ENCODE measurements at regions not wholly inside any gene's neighbourhood (a gene's known extent, or its start where the extent isn't known, plus 50 kb on each side); places are given as distances from the start of the nearest gene placed in this dataset.
A peak's percentile ranks its signal among the peaks of the same experiment; 100 is the strongest.

DNA sequence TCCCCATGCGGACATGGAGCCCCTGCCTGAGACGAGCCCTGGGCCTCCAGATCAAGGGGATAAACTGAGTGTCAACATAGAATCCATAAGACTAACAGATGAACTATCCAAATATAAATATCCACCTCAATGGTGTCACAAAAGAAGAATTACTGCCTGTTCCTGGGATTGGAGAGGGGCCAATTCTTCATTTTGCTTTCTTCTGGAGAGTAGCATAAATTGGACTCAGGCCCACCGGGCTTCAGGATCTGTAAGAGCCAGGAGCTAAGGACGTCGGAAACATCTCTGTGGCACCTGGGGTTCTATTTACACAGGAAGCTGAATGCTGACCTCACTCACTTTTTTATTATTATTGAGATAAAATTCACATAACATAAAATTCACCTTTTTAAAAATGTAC lies 408.2 kb upstream of the CCDC196 start:
- DNase-seq = no peak

DNA sequence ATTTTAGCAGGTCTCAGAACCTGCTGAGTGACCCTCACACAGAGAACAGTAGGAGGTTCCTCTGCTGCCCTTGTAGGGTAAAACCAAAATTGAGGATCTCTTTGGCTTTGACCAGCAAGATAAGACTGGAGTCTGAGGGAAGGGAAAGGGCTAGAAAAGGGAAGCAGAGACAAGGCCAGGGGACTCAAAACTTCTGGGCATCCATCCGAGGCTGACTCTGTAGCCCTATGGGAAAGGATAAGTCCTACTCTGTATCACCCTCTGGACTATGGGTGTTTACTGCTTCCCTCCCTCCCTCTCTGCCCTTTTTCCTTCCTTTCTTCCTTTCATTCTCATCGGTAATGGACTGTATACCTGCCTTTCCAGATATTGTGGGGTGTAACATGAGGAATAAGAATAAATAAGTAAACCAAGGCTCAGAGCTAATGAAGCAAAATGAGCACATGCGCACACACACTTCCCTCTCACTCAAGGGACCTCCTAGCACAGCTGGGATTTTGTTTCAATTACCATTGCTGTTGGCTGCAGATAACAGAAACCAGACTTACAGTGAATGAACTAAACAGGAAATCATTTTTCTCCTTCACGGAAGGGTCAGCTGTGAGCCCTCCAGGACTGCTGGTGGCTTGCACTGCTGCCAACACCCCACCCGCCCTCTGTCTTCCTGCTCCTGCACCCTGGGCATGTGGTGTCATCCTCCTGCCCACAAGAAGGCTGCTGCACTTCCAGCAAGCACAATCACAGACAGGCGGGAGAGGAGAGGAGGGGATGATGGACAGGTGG lies 404.4 kb upstream of the CCDC196 start:
- no peak for DNase-seq

DNA sequence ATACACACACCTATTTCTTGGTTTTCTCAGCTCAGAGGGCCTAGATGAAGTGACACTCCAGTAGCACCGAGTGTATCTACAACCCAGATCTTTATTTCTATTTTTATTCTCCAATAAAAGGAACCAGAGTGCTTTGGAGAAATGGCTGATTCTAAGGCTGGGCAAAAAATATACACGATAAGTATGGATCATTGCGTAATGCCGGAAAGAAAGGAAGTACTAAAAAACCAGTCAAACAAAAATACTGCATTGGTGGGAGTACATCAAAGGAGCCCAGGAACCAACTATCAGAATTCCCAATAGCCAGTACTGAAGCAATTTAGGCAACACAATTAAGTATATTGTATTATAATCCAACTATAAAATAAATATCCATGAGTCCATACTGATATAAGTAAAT lies 400.9 kb upstream of the CCDC196 start:
- DNase-seq = no peak

DNA sequence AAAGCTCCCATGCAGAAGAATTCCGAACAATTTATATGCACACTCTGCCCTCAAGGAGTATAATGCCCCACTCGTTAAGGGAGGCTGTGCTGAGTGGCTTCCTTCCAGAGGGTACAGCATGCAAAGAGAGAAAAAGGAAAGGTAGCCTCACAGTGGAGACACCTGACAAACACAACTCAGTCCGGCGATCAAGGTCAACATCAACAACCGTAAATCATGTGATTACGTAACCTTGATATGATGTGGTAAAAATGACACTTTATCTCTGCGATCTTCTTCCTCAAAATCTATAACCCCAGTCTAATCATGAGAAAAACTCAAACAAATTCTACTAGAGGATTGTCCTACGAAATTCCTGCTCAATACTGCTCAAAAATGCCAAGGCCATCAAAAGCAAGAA lies 400.5 kb upstream of the CCDC196 start:
- no peak for DNase-seq

DNA sequence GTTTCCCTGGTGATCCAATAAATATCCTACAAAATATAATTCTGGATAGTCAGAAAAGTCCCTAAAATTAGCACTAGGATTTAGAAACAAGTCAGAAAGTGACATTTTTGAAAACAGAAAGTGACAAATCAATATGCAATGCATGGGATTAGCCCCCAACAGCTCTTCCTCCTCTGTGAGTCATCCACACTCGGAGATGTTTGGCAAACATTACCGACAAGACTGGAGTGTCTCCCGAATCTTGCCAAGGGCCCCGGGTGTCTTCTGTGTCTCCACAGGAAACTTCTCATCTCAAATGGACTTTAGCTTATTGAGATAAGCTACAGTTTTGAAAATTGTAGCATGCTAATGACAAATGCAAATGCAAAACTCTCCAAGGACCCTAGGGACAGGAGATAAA lies 398.9 kb upstream of the CCDC196 start:
- no peak for DNase-seq

DNA sequence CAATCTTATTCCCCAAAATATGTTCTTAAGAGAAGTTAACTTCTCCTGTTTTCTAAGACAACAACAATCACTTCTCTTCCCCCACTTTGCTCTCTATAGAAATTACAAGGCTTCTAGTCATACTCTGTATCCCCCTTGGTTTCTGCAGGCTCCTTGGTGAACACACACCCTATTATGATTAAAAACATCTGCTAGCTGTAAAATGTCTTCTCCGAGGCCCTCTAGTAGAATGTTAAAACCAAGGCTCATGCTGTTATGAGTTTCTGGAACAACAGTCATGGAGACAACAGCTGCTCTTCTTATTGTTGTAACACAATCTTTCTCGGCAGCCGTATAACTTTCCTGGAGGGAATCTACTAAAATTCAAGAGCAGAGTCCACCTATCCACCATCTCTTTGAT lies 397.5 kb upstream of the CCDC196 start:
- no peak for DNase-seq

DNA sequence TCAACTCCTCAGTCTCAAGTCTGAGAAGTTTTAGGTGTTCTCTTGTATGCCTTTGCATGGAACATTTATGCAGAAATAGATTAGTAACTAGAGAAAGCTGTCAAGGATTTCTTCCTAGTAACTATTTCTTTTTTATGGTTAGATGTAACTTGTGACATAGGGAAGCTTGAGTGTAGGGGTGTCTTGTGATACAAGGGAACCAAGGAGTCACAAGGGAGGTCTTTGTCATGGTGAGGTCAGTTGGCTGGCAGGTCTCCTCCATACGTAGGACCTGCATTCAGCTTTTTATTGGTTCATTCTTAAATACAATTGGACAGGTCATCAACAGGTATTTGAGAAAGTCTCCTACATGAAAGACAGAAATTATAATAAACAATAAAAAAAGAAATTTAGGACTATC lies 394.0 kb upstream of the CCDC196 start:
- no peak for DNase-seq

DNA sequence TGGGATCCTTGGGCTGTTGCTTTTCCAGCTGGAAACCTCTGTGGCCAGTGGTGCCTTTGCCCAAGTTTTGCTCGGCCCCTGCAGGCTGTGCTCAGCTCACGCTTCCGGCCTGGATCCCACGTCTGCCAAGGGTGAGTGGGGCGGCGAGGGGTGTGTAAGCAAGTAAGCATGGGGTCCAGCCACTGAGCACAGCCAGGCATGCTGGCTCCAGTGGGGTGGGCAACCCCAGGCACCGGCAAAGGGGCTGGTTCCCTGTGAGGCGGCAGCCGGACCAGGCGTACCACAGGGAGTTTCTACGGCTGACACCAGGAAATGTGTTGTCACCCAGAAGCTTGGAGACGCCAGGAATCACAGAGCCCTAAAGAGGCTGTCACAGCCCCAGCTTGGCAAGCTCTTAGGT lies 393.4 kb upstream of the CCDC196 start:
- DNase-seq = no peak

DNA sequence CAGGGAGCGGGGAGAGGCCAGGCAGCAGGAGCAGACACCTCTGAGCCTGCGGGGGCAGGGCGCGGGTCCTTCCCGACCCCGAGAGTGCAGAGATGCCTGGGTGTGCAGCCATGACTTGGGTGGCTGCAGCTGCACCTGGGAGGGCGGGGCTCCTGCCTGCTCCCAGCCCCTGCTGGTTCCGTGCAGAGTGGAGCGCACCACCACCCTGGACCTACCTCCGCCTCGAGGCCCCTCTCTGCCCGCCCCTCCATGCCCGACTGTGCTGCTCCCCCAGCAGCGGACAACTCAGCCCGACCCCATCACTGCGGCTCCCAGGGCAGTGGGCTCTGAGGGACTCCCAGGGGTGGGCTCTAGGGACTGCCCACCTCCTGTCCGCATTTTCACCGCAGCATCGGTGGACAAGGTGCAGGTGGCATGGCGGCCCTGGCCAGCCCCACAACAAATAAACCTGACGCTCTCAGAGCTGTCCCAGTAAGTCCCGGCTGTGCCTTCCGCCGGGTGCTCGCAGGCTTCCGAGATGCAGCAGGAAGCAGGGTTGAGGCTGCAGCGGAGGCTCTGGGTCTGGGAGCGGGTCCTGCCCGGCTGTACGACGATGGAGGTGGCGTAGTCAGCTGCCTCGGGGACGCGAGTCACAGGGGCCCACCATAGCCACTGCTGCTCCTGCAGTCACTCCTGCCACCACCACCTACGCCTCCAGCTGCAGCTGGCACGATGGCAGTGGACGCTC lies 392.0 kb upstream of the CCDC196 start:
- no peak for DNase-seq

DNA sequence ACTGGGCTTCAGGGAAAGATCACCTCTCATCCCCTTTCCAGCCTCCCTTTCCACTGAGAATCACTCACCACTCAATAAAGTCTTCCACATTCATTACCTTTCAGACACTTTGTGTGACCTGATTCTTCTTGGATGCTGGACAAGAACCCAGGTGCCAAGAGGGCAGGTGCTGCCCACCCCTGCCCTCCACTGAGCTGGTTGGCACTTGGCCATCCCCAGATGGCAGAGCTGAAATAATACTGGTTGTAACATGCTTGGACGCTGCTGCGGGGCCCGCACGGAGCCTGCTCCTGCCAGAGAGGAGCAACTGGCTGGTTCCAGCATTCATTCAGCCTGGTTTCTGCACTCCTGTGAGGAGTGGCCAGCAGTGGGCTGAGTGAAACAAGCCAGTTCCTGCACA lies 386.7 kb upstream of the CCDC196 start:
- no peak for DNase-seq

DNA sequence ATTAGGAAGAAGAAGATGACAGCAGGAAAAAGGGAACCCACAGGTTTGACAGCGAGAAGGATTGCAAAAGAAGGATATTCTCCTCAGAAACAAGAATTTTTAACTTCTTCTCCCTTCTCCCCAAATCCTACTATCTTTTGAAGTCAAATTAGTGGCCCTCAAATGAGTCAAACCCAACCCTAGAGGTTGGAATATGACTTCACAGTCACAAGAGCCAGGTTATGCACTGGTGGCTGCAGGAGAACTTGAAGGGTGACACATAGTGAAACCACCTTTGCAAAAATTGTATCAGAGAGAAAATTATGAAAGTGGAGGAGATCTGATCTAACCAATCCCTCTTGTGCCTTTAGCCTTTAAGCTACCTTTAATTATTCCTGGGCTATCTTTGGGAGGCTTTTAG lies 386.2 kb upstream of the CCDC196 start:
- DNase-seq = peak; percentile 29

DNA sequence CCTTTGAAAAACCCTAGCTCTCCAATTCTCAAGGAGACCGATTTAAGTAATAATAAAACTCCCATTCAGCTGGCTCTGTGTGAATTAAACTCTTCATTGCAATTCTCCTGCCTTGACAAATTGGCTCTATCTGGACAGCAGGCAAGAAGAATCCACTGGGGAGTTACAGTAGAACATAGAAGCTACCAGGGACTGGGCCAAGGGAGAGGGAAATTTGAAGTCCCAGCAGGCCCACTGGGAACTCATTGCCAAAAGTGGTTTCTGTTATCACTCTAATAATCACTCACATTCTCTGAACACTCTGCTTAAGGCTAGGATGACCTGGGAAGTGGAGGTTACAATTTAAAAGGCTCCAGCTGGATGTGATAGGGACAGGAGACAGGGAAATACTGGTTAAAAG lies 384.5 kb upstream of the CCDC196 start:
- no peak for DNase-seq

DNA sequence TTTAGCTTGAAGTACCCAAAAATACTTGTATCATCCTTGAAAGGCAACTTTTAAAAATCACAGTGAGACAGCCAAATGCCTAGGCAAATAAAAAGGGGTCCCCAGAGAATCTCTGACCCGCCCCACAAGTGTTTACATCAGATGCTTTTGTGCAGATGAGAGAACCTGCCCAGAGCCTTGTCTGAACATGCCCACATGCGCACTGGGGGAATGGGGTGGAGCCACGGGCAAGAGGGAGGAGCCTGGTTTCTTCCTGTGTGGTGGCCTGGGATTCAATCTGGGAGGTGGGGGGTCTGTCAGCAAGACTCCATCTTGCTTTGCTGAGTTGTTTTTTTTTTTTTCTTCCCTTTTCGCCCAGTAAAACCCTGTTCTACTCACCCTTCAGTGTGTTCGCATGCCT lies 381.7 kb upstream of the CCDC196 start:
- no peak for DNase-seq

DNA sequence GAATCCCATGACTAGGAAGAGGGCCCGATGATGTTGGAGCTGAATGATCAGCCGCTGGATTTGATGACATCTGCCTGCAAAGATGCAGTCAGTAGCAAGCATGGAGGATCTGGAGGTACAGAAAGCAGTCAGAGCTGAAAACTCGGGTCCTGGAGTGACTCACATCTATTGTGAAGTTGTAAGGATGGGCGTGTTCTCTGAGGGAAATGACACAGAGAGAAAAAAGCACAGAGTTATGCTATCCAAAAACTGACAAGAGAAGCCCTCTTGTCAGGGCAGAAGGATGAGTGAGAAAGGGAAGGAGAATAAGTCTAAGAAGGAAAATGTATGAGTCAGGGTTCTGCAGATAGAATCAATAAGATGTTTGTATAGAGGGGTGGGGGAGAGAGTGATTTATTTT lies 380.4 kb upstream of the CCDC196 start:
- peak; percentile 10 for DNase-seq

DNA sequence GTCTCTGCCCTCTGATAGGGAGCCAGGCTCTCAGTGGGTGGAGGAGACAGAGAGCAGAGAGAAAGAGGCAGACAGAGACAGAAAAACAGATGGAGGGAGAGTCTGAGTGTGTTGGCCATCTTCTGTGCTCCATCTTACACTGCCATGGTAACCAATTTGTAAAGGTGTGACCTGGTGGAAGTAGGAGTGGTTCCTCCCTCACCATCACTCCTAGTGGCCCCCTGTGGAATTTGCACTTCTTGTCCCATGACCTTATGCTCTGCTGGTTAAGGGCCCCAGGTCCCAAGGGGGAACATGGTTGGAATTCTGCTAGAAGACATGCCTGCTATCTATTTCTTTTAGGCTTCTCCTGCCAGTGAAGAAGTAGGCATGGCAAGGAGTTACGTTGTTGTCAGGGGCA lies 376.7 kb upstream of the CCDC196 start:
- no peak for DNase-seq

DNA sequence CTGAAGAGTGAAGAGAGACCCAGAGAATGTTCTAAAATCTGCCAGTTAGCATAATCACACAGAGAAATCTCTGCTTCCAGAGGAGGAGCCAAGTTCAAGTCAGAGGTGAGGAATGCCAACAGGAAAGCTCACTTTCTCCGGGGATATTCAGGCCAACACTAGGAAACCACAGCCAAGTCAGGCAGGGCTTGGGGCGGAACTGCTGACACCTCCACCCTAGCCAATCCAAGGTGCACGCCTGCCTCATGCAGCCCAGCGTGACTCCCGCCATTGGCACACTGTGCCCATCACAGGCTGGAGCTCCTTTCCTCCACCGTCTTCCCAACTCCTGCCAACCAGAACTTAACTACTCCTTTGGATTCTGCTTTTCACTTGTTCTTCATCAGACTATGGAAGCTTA lies 374.3 kb upstream of the CCDC196 start:
- no peak for DNase-seq

DNA sequence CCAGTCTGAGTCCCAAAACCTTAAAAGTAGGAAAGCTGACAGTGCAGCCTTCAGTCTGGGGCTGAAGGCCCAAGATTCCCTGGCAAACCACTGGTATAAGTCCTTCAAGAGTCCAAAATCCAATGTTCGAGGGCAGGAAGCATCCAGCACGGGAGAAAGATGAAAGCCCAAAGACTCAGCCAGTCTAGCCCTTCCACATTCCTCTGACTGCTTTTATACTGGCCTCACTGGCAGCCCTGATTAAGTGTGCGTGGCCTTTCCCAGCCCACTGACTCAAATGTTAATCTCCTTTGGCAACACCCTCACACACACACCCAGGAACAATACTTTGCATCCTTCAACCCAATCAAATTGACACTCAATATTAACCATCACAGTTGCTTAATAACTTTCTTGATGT lies 372.1 kb upstream of the CCDC196 start:
- DNase-seq = no peak

DNA sequence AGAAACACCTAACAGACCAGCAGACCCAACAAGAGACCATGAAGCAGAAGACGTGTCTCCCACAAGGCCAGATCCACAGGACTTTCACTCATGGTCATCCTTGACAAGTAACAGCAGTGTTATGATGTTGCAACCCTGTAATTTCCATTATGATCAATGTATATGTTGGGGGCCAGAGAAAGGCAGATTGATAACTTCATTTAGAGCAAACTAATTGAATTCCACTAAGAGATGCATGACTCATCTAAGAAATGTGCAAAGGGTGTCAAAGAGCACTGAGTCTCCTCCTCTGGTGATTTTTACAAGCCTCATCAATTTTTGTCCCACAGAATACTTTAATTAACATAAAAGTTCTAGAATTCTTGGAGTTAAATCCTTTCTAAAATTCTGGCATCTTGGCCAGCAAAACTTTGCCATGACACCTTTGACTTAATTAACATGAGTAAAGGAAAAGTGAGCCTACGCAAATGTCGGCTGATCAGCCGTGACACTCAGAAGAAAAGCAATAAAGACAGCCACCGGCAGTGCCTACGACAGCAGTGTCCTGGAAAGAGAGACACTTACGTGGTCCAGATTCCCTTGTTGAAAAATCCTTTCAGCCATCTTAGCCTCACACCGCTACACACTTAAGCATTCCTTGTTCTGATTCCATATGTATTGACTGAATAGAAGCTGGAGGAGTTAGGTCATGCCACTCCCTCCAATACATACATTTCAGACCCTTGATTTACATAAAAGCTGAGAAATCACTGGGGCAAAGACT lies 370.2 kb upstream of the CCDC196 start:
- DNase-seq = no peak

DNA sequence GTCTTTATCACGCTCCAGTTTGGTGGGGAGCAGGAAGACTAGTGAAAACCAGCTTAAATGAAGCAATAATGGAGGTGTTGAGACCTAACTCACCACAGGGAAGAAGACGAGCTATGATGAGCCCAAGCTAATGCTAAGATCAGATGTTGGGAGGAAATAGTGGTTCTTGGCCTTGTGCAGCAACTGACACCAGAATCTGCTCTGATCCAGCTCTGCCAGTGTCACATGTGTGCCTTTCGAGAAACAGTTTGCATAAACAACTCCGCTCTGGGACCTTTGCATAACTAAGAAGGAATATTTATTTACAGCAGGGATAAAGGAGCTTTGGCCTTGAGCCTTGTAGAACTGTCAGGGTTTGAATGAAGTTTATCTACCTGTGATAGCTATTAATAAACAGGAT lies 369.4 kb upstream of the CCDC196 start:
- no peak for DNase-seq

DNA sequence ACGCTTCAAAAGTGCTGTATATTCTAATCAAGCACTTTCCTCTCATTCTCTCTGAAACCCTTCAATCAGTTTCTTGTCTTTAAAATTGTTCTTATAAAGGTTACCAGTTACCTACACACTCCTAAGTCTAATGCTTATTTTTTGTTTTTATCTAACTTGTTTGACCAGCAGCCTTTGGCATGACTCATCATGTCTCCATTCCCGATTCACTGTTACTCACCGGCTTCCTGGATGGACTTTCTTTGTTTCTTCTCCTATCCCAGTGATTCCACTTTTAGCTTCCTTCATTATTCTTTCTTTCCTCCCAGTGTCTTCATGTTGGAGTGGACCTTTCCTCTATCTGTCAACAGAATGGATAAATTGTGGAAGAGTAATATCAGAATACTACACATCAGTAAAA lies 368.6 kb upstream of the CCDC196 start:
- no peak for DNase-seq

DNA sequence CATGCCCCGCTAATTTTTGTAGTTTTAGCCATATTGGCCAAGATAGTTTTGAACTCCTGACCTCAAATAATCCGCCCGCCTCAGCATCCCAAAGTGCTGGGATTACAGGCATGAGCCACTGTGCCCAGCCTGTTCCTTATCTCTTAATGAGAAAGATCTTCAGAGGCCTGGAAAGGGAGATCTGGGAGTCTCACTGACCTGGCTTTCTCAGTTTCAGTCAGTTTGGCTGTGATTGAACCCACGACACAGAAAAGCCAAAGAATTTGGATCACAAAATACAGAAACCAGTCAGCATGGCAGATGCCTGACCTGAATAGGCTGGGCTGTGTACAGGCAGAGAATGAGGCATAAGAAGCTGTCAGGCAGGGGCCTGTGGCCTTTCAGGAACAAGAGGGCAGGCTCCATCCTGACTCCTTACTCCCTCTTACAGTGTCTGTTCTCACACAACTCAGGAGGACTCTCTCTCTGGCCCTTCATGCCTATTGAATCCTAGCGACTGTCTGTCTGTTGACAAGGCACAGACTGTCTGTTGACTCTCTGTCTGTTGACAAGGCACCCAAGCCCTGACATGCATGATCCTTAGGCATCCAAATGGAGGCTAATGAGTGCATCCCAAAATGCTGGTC lies 366.5 kb upstream of the CCDC196 start:
- DNase-seq = no peak

DNA sequence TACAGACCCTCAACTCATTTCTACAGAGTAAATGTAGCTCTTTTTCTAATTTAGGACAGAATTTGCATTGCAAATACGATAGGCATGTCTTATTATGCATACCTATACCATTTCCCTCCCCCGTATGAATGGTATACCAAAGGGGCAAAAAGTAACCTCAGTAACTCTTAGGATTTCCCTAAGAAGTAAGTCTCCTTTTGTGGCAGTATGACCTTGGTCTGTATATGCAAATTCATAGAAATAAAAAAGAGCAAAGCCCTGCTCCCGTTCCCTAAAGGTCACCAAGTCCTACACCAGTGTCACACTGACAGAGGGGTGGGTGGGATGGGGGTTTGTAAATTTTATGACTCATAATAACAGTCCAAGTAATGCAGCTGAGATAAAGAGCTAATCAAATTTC lies 365.8 kb upstream of the CCDC196 start:
- DNase-seq = no peak

DNA sequence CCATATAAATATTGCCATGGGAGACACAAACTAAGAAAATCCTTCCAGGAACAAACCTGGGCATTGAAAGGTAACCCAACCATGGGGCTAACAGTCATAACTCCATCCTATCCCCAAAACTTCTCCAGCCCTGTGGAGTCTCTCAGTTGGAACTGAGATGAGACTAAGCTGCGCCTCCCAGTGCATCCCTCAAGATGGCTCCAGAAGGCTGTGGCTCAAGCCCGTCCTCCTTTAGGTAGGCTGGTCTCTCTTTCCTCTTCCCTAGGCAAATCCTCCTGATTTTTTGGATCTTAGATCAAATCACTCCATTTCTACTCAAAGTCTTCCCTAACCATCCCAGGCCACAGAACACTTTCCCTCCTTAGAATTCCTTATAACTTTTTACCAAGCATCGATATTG lies 364.3 kb upstream of the CCDC196 start:
- DNase-seq = no peak

DNA sequence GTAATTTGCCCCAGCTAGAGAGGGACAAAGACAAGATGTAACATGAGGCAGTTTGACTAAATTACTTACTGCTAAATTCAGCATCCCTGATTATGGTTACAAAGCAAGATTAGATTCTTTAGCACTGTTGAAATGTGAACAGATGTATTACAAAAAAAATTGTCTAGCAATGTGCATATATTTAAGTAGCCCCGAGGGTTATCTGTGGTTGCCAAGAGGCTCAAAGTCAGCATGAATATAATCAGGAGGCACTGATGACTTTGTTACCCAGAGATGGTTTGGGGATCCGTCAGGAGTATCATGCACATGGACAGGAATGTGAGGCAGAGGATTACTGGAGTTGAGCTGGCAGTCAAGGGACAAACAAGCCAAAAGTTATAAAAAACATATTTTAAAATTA lies 356.9 kb upstream of the CCDC196 start:
- DNase-seq = no peak
